Type B pancreatic cell (in vitro differentiated cells): ENCODE measurements at regions not wholly inside any gene's neighbourhood (a gene's known extent, or its start where the extent isn't known, plus 50 kb on each side); places are given as distances from the start of the nearest gene placed in this dataset.
"Not testable (repeated sequence)": the region's sequence is repeated elsewhere in the genome, so short reads cannot be mapped to it uniquely, and the experiment has no call there.

Experiments used
- DNase-seq: peaks from one replicate; pipeline ENCODE4 v3.0.0; 2021; ENCODE audit warnings: mixed read lengths; ENCODE audit not compliant: unreplicated experiment; ENCODE audit errors: extremely low spot score
- H3K27ac Mint-ChIP-seq: 2 replicates; pipeline ENCODE4 v1.8.0; 2021; ENCODE audit warnings: mild to moderate bottlenecking, mixed read lengths
- H3K27me3 Mint-ChIP-seq: 2 replicates; pipeline ENCODE4 v1.8.0; 2021; ENCODE audit warnings: mixed read lengths
- H3K36me3 Mint-ChIP-seq: 2 replicates; pipeline ENCODE4 v1.8.0; 2021; ENCODE audit warnings: mixed read lengths
- H3K4me1 Mint-ChIP-seq: one replicate; pipeline ENCODE4 v1.8.0; 2021; ENCODE audit warnings: mixed read lengths; ENCODE audit not compliant: unreplicated experiment
- H3K4me3 Mint-ChIP-seq: 2 replicates; pipeline ENCODE4 v1.8.0; 2021; ENCODE audit warnings: mild to moderate bottlenecking, mixed read lengths
- H3K9me3 Mint-ChIP-seq: 2 replicates; pipeline ENCODE4 v1.8.0; 2021; ENCODE audit warnings: mixed read lengths
- TF ChIP-seq, protein P1 (sequence below): fragments of 200-600 bp; sonication (generic); conservative IDR thresholded peaks from 2 replicates; pipeline ENCODE4 v1.5.0; 2021; ENCODE audit warnings: antibody characterized with exemption, mild to moderate bottlenecking

DNA sequence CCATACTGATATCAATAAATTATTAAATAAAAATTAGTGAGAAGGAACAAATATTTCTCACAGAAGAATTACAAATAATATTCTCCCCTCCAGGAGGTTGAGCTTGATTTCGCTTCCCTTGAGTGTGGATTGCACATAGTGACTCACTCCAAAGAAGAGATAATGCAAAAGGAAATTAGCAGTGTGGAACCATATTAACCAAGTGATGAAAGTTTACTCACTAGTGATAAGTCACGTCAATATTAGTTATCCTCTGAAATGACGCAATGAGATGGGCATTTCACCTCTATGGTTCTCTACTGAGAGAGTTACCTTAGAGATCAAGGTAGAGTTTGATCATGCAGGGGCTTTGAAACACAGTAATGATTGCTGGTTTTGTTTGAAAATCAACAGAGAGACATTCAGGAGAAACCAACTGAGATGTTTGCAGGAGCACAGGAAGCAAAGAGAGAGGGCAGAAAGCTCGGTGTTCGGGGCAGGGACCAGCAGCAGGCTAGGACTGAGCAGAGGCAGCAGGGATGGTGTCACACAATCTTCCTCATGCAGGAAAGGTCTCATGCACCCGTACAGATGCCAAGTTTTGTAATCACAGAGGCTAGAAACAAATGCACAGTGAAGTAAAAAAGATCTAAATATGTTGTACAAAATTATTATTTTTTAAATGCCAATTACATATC is 634.5 kb downstream of the QKI start:
- TF ChIP-seq, protein P1, sequence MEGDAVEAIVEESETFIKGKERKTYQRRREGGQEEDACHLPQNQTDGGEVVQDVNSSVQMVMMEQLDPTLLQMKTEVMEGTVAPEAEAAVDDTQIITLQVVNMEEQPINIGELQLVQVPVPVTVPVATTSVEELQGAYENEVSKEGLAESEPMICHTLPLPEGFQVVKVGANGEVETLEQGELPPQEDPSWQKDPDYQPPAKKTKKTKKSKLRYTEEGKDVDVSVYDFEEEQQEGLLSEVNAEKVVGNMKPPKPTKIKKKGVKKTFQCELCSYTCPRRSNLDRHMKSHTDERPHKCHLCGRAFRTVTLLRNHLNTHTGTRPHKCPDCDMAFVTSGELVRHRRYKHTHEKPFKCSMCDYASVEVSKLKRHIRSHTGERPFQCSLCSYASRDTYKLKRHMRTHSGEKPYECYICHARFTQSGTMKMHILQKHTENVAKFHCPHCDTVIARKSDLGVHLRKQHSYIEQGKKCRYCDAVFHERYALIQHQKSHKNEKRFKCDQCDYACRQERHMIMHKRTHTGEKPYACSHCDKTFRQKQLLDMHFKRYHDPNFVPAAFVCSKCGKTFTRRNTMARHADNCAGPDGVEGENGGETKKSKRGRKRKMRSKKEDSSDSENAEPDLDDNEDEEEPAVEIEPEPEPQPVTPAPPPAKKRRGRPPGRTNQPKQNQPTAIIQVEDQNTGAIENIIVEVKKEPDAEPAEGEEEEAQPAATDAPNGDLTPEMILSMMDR, result no peak
- Mint-ChIP-seq H3K36me3 (no peaks in the 10 kb centered on the region), H3K27ac (no peak overlapping the region), H3K27me3 (no peaks in the 10 kb centered on the region), H3K9me3 (peaks cover 4% of the 10 kb centered on the region), H3K4me1 (no peaks in the 10 kb centered on the region), H3K4me3 (no peak overlapping the region)
- no peak for DNase-seq

DNA sequence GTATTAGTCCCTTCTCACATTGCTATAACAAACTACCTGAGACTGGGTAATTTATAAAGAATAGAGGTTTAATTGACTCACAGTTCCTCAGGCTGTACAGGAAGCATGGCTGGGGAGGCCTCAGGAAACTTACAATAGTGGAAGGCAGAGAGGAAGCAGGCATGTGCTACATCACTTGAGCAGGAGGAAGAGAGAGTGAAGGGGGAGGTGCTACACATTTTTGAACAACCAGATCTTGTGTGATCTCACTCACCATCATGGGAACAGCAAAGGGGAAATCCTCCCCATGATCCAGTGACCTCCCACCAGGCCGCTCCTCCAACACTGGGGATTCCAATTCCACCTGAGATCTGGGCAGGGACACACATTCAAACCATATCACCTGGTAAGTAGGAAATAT is 630.6 kb downstream of the QKI start:
- H3K4me1 Mint-ChIP-seq, result no peaks in the 10 kb centered on the region
- DNase-seq, result no peak
- H3K36me3 Mint-ChIP-seq, result no peaks in the 10 kb centered on the region
- H3K4me3 Mint-ChIP-seq, result no peak overlapping the region
- H3K27ac Mint-ChIP-seq, result no peak overlapping the region
- no peaks in the 10 kb centered on the region for H3K27me3 Mint-ChIP-seq
- TF ChIP-seq, protein P1, result no peak
- peaks cover 4% of the 10 kb centered on the region for H3K9me3 Mint-ChIP-seq

DNA sequence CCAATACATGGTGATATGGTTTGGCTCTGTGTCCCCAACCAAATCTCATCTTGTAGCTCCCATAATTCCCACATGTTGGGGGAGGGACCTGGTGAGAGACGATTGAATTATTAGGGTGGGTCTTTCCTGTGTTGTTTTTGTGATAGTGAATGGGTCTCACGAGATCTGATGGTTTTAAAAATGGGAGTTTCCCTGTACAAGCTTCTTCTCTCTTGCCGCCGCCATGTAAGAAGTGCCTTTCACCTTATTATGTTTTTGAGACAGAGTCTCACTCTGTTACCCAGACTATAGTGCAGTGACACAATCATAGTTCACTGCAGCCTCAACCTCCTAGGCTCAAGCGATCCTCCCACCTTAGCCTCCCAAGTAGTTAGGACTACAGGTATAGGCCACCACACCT is 629.1 kb downstream of the QKI start:
- not testable (repeated sequence) for H3K27ac Mint-ChIP-seq, H3K4me3 Mint-ChIP-seq, H3K27me3 Mint-ChIP-seq, DNase-seq, H3K36me3 Mint-ChIP-seq, H3K4me1 Mint-ChIP-seq, H3K9me3 Mint-ChIP-seq

DNA sequence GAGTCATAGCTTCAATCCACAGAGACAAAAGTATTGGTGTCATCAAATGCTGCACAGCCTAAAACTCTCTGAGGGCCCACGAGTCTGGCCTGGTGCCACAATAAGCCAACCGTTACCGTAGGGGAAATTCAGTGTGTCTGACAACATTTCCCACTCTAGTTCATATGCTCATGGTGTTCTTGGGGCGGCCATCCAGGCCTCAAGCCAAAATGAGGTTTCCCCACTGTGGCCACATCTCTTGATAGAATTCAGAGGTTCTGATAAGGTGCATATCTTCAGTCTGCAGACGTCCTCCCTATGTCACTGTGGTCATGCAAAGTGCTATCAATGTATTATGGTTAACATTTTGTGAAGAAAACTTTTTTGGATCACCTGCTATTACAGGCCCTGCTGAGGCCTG is 627.7 kb downstream of the QKI start:
- Mint-ChIP-seq H3K4me1 (no peaks in the 10 kb centered on the region), H3K27ac (no peak overlapping the region), H3K27me3 (no peaks in the 10 kb centered on the region), H3K36me3 (no peaks in the 10 kb centered on the region), H3K9me3 (no peaks in the 10 kb centered on the region), H3K4me3 (no peak overlapping the region)
- TF ChIP-seq, protein P1, result no peak
- DNase-seq, result no peak

DNA sequence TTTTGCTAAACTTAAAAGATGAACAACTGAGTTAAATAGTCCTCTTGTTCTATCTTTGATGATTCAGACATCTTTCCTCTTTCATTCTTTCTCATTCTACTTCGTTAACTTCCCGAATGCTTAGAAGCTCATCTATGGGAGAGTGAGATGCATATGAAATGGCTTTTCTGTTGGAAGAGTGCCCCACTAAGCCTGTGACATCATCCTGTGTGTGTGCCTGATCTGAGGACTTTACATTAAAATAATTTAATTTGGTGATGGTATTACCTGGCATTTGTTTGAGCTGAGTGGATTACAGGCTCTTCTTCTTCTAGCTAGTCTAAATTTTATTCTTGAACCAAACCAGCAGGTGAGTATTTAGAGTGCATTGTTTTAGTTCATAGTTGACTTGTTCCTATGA is 626.5 kb downstream of the QKI start:
- Mint-ChIP-seq H3K27me3 (no peaks in the 10 kb centered on the region), H3K4me1 (peaks cover 2% of the 10 kb centered on the region), H3K36me3 (no peaks in the 10 kb centered on the region), H3K27ac (no peak overlapping the region), H3K9me3 (no peaks in the 10 kb centered on the region), H3K4me3 (no peak overlapping the region)
- DNase-seq, result no peak
- TF ChIP-seq, protein P1, result no peak

DNA sequence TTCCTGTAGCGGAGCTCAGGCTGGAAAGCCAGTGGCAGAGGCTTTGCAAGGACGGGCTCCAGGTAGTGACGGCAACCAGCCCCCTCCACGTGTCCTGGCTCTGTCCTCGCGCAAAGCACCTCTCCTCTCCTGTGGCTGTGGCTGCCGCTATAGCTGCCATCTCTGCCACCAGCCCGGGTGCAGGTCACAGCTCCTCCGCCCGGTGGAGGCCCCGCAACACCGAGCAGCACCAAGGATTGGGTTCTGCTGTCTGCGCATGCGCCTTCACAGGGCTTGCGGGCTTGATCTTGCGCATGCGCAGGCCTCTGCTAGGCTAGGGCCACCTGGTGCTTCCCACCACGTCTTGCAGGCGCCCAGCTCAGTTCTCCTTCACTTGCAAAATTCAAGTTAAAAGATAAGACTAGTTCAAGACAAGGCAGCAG is 625.4 kb downstream of the QKI start:
- Mint-ChIP-seq H3K9me3 (no peaks in the 10 kb centered on the region), H3K27me3 (no peaks in the 10 kb centered on the region), H3K36me3 (no peaks in the 10 kb centered on the region), H3K4me1 (peaks cover 5% of the 10 kb centered on the region), H3K4me3 (no peak overlapping the region), H3K27ac (no peak overlapping the region)
- DNase-seq, result no peak
- TF ChIP-seq, protein P1, result no peak
